Thyroid gland (tissue), 4 donors: ENCODE measurements at regions not wholly inside any gene's neighbourhood (a gene's known extent, or its start where the extent isn't known, plus 50 kb on each side); places are given as distances from the start of the nearest gene placed in this dataset.

Experiments
- DNase-seq, 2 donors: peaks; one replicate each; pipeline ENCODE4 v3.0.0-alpha.2; 2019
- H3K27ac ChIP-seq, 3 donors: fragments of 200-600 bp; sonication (generic); 1 replicate in 2 of 3; 2 replicates in 1 of 3; pipeline ENCODE4 v1.5.1; 2016 to 2019; ENCODE audit warnings: mild to moderate bottlenecking in 1 of 3, moderate library complexity in 1 of 3
- H3K27me3 ChIP-seq: fragments of 200-600 bp; sonication (generic); one replicate; pipeline ENCODE4 v1.5.1; 2019
- H3K36me3 ChIP-seq, 2 donors: fragments of 200-600 bp; sonication (generic); one replicate each; pipeline ENCODE4 v1.5.1; 2016 to 2019
- H3K4me1 ChIP-seq, 2 donors: fragments of 200-600 bp; sonication (generic); one replicate each; pipeline ENCODE4 v1.5.1; 2017 to 2019
- H3K4me3 ChIP-seq, 3 donors: fragments of 200-600 bp; sonication (generic); replicated peaks in 1 of 3; 1 replicate in 2 of 3; 2 replicates in 1 of 3; pipeline ENCODE4 v1.5.1; 2016; ENCODE audit warnings: mild to moderate bottlenecking in 1 of 3
- H3K9me3 ChIP-seq: fragments of 200-600 bp; sonication (generic); one replicate; pipeline ENCODE4 v1.5.1; 2017
- POLR2A ChIP-seq, 2 donors: fragments of 450-650 bp; IDR thresholded peaks; one replicate each; pipeline ENCODE4 v1.6.1; 2017; ENCODE audit warnings: antibody characterized with exemption in 2 of 2, mild to moderate bottlenecking in 2 of 2, moderate library complexity in 1 of 2
- WGBS, 2 donors: methylation state at CpG; one replicate each; pipeline ENCODE4 v1.1.5; 2017; 5-methylcytosine and 5-hydroxymethylcytosine counted together
- intact Hi-C: fragments of 100-400 bp; cut with DNase I; formaldehyde crosslinking; loops from one replicate; pipeline ENCODE4 v1.15.1; 2023
- TF ChIP-seq, protein P1 (sequence below), 6 experiments: fragments of 200-600 bp in 3 of 6; fragments of 450-650 bp in 3 of 6; sonication (generic) in 3 of 6; IDR thresholded peaks; one replicate each; pipeline ENCODE4 v1.5.1; 2016 to 2019; ENCODE audit warnings: antibody characterized with exemption in 6 of 6, mild to moderate bottlenecking in 2 of 6, inconsistent platforms in 1 of 6, moderate library complexity in 1 of 6

- WGBS, 2 donors: 84 to 93% methylated on average over 5 of the region's 6 CpGs
- intact Hi-C loops: no loop called here
- H3K9me3 ChIP-seq: no peaks in the 10 kb centered on the region
Measured at GRCh38 chr20:11646359-11646758, 271.3 kb upstream of the BTBD3 start.

GRCh38 chr20:11650566-11650965, 267.1 kb upstream of the BTBD3 start:
- H3K4me1 ChIP-seq: no peaks in the 10 kb centered on the region
- intact Hi-C loops: no loop called here
- no peaks in the 10 kb centered on the region for H3K36me3 ChIP-seq
- no peaks in the 10 kb centered on the region for H3K27me3 ChIP-seq
- TF ChIP-seq, protein P1, sequence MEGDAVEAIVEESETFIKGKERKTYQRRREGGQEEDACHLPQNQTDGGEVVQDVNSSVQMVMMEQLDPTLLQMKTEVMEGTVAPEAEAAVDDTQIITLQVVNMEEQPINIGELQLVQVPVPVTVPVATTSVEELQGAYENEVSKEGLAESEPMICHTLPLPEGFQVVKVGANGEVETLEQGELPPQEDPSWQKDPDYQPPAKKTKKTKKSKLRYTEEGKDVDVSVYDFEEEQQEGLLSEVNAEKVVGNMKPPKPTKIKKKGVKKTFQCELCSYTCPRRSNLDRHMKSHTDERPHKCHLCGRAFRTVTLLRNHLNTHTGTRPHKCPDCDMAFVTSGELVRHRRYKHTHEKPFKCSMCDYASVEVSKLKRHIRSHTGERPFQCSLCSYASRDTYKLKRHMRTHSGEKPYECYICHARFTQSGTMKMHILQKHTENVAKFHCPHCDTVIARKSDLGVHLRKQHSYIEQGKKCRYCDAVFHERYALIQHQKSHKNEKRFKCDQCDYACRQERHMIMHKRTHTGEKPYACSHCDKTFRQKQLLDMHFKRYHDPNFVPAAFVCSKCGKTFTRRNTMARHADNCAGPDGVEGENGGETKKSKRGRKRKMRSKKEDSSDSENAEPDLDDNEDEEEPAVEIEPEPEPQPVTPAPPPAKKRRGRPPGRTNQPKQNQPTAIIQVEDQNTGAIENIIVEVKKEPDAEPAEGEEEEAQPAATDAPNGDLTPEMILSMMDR (IDR thresholded peaks at IDR 0.05): no peak
- no peak for TF ChIP-seq POLR2A (IDR thresholded peaks at IDR 0.05)
- 92 to 97% methylated on average over 2 of the region's 2 CpGs for WGBS, 2 donors
- DNase-seq: no peak
- no peak overlapping the region for H3K27ac ChIP-seq
- no peaks in the 10 kb centered on the region for H3K9me3 ChIP-seq
- H3K4me3 ChIP-seq: no peak overlapping the region

More at GRCh38 chr20:11646359-11646758, 271.3 kb upstream of the BTBD3 start:
- TF ChIP-seq, protein P1 (IDR thresholded peaks at IDR 0.05): no peak
- TF ChIP-seq POLR2A (IDR thresholded peaks at IDR 0.05): no peak
- no peak overlapping the region for H3K27ac ChIP-seq
- H3K27me3 ChIP-seq: no peaks in the 10 kb centered on the region
- no peak overlapping the region for H3K4me3 ChIP-seq
- DNase-seq: no peak
- H3K4me1 ChIP-seq: no peaks in the 10 kb centered on the region
- H3K36me3 ChIP-seq: no peaks in the 10 kb centered on the region

DNA sequence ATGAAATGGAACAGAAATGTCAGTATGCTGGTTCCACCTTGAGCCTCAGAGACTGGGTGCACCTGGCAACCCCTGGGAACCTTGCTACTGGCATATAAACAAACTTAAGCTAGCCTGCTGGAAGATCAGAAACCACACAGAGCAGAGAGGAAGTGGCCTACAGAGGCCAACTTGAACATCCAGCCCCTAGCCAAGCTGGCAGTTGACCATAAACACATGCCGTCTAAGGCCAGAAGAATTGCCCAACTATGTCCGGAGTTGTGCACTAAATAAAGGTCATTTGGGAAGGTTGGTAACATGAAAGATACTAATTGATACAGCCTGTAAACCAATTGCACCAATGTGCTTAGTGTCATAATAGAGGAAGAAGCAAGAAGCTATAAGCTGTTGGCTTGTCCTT, 266.6 kb upstream of the BTBD3 start:
- DNase-seq: no peak
- Histone ChIP-seq H3K27ac (no peak overlapping the region), H3K4me1 (no peaks in the 10 kb centered on the region), H3K4me3 (no peak overlapping the region), H3K9me3 (no peaks in the 10 kb centered on the region), H3K36me3 (no peaks in the 10 kb centered on the region), H3K27me3 (no peaks in the 10 kb centered on the region)
- intact Hi-C loops: no loop called here
- TF ChIP-seq POLR2A (IDR thresholded peaks at IDR 0.05): no peak
- TF ChIP-seq, protein P1 (IDR thresholded peaks at IDR 0.05): no peak
- WGBS, 2 donors: 82 to 89% methylated on average over 2 of the region's 2 CpGs

DNA sequence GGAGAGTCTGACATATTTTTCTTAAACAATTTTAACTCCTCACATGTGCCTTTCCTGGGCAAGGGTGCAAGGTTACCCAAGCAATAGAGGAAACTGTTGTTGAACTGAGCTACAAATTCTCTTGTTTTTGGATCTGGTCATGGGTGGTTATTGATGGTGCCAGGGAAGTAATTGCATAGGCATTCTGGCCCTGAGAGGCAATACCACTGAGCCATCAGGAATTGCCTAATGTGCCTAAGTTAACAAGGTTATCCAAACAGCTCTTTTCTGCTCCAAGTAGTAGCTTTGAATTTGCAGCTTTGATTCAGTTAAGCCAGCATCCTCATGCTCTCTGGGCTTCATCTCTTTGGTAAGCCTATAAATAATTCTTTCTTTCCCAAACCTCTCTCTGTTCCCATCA, 266.0 kb upstream of the BTBD3 start:
- intact Hi-C loops: no loop called here
- no peaks in the 10 kb centered on the region for H3K27me3 ChIP-seq
- H3K27ac ChIP-seq: no peak overlapping the region
- TF ChIP-seq POLR2A (IDR thresholded peaks at IDR 0.05): no peak
- TF ChIP-seq, protein P1 (IDR thresholded peaks at IDR 0.05): no peak
- H3K36me3 ChIP-seq: no peaks in the 10 kb centered on the region
- no peak for DNase-seq
- no peaks in the 10 kb centered on the region for H3K9me3 ChIP-seq
- H3K4me1 ChIP-seq: no peaks in the 10 kb centered on the region
- H3K4me3 ChIP-seq: no peak overlapping the region

DNA sequence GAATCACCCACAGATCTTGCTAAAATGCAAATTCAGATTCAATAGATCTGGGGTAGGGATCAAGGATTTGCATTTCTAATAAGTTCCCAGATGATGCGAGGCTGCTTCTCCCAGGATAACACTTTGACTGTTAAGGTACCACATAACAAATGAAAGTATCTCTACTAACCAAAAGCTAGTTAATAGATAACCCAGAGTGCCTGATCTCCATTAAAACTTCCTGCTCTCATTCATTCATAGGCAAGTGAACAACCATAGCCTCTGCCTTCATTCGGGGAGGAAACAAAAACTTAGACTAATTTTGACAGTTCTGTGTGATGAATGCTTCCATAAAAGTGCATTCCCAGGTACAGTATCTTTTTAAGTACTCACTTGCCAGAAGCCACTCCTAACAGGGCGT, 265.6 kb upstream of the BTBD3 start:
- Histone ChIP-seq H3K27me3 (no peaks in the 10 kb centered on the region), H3K36me3 (no peaks in the 10 kb centered on the region), H3K9me3 (no peaks in the 10 kb centered on the region), H3K4me3 (no peak overlapping the region), H3K4me1 (no peaks in the 10 kb centered on the region), H3K27ac (no peak overlapping the region)
- no peak for DNase-seq
- no peak for TF ChIP-seq POLR2A (IDR thresholded peaks at IDR 0.05)
- TF ChIP-seq, protein P1 (IDR thresholded peaks at IDR 0.05): no peak
- intact Hi-C loops: no loop called here
- 74 to 76% methylated on average over 3 of the region's 3 CpGs for WGBS, 2 donors
